Activated T-cell treated with anti-CD3 and anti-CD28 coated beads, Interleukin-2, amount 50 U/mL, for 72 hours (primary cell): ENCODE measurements at regions not wholly inside any gene's neighbourhood (a gene's known extent, or its start where the extent isn't known, plus 50 kb on each side); places are given as distances from the start of the nearest gene placed in this dataset.

Source experiments
- ATAC-seq, 2 donors: fragments of 150-1000 bp; cut with Tn5 transposase; replicated peaks in 1 of 2; 2 replicates each; pipeline ENCODE4 v1.10.0; 2021; ENCODE audit warnings: moderate library complexity in 2 of 2, mild to moderate bottlenecking in 1 of 2
- DNase-seq, 2 donors: peaks; one replicate each; pipeline ENCODE4 v3.0.0; 2021 to 2022; ENCODE audit warnings: mixed read lengths in 1 of 2
- H3K27ac Mint-ChIP-seq: one replicate; pipeline ENCODE4 v1.8.0; 2022; ENCODE audit warnings: mild to moderate bottlenecking, moderate library complexity, mixed read lengths
- H3K27me3 Mint-ChIP-seq: one replicate; pipeline ENCODE4 v1.8.0; 2022; ENCODE audit warnings: low read depth, mixed read lengths
- H3K36me3 Mint-ChIP-seq, 2 donors: one replicate each; pipeline ENCODE4 v1.8.0; 2022; ENCODE audit warnings: mixed read lengths in 2 of 2, mild to moderate bottlenecking in 1 of 2; ENCODE audit not compliant: insufficient read depth in 2 of 2
- H3K4me1 Mint-ChIP-seq: one replicate; pipeline ENCODE4 v1.8.0; 2022; ENCODE audit warnings: low read depth, mixed read lengths
- H3K4me3 Mint-ChIP-seq, 2 donors: one replicate each; pipeline ENCODE4 v1.8.0; 2022; ENCODE audit warnings: mild to moderate bottlenecking in 2 of 2, mixed read lengths in 2 of 2, moderate library complexity in 2 of 2
- H3K9me3 Mint-ChIP-seq, 2 donors: one replicate each; pipeline ENCODE4 v1.8.0; 2022; ENCODE audit warnings: mixed read lengths in 2 of 2

DNA sequence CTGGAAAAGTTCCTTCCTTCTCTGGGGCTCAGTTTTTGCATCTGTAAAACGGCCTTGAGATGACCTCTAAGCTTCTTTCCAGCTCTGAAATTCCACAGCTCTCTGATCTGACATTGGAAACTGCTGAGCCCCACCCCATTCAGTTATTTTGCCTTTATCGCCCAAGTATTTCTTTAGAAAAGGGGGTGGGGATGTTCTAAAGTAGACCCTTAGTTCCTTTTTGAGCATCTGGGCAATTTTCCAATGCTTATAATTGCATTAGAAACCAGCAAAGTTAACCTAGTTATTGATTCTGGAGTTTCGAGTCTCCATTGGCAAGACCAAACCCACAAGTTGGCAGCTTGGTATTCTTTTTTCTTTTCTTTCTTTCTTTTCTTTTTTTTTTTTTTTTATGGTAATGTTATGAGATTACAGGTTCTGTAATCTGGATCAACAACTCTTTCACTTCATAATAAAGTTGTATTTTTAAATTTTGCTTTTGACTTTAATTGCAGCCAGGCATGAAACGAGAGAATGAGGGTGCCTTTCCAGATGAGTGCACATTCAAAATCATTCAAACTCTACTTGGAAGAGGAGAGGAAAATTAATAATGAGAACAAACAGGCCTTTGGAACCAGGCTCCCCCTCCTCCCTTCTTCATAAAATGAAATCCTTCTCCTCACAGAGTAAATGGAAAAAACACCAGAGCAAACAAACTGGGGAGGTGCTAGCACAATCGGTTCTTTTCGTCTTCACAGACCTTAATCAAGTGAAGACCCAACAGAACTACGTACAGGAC lies 76.8 kb upstream of the LRIG1 start:
- no peak overlapping the region for H3K27ac Mint-ChIP-seq
- H3K4me3 Mint-ChIP-seq: no peak overlapping the region
- peaks cover 26% of the 10 kb centered on the region for H3K27me3 Mint-ChIP-seq
- ATAC-seq (no peak), DNase-seq (no peak)
- peaks cover 5 to 9% of the 10 kb centered on the region in 2 donors for H3K9me3 Mint-ChIP-seq
- H3K4me1 Mint-ChIP-seq: peaks cover 2% of the 10 kb centered on the region
- H3K36me3 Mint-ChIP-seq: peaks cover 6 to 9% of the 10 kb centered on the region in 2 donors

DNA sequence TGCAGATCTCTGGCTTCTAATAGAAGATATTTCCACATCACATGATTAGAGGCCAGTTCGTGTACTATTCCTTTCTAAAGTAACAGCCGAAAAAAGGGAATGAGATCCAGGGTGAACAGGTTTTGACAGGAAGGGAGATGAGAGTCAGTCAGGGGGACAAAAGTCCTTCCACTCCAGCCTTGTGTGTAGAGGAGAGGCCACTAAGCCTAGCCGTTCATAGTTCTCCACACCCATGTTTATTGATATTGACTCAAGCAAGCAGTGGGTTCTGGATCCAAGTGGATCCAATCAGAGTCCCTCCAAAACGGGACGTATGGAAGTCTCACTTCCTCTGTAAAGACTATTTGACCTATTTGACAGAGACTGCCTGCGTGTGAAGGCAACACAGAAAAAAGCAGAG lies 80.4 kb upstream of the LRIG1 start:
- Mint-ChIP-seq H3K9me3 (peaks cover 5 to 9% of the 10 kb centered on the region in 2 donors), H3K27me3 (peaks cover 46% of the 10 kb centered on the region), H3K4me3 (no peak overlapping the region), H3K36me3 (peaks cover 9% of the 10 kb centered on the region in 2 donors), H3K27ac (no peak overlapping the region), H3K4me1 (peaks cover 10% of the 10 kb centered on the region)
- DNase-seq (no peak), ATAC-seq (no peak)

DNA sequence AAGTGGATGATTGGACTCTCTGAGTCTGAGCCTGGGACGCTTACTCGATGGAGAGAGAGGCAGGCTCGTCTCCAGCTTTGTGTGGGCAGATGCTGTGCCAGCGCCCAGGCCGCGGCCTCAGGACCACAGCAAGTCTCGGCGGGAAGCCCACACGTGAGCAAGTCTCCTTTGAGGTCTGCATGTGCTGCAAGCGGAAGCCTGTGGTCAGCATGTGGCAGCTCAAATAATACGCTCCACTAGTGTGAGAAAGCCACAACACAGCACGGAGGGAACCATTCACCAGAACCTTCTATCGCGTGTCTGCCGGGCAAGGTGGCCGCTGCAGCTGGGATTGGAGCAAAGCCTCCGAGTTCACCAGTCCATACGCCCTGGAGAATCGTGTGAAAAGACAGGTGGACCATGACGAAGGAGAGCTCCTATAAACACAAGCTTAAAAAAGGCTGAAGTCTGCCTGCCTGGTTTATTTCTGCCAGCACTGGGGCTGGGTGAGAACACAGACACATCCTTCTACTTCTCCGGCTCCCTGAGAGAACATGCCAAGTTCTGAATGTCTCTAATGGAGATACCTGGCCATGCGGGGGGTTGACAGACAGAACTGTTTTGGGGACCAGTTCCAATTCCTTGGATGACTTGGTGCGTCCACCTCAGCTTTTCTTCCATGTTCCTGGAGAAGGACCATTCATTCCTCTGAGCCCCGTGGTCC lies 82.0 kb upstream of the LRIG1 start:
- no peak overlapping the region for H3K4me3 Mint-ChIP-seq
- H3K27ac Mint-ChIP-seq: no peak overlapping the region

DNA sequence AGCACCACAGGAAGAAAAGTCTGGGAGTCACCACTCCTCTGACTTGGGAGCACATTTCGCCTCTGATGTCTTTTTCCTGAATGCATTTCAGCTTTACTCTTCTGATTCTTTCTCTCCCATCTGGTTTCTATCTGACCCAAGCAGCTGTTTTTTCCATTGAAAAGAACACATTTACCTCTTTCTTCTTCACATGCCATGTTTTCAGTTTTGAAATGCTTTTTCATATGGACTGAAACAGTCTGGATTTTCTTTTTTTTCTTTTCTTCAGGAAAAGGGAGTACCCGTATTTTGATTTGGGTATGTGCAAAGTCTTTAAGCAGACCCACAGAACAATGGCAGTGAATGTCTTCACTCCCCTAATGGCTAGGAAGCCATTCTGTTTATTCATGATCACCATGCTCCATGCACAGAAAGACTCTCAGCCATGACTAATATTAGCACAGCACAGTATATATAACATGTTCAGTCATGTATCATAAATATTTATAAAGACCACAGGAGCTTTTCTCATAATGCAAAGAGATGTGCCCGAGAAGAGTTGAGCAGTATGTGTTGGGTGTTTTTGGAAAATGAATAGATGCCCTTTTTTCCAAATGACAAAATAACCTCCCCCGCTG lies 82.7 kb upstream of the LRIG1 start:
- H3K36me3 Mint-ChIP-seq: peaks cover 6% of the 10 kb centered on the region in 2 donors
- DNase-seq: no peak
- peak overlapping the region in 1 of 2 donors; percentile 38 for H3K4me3 Mint-ChIP-seq
- H3K9me3 Mint-ChIP-seq: peaks cover 3 to 5% of the 10 kb centered on the region in 2 donors
- peaks cover 10% of the 10 kb centered on the region for H3K4me1 Mint-ChIP-seq
- no peak for ATAC-seq
- peaks cover 42% of the 10 kb centered on the region for H3K27me3 Mint-ChIP-seq
- no peak overlapping the region for H3K27ac Mint-ChIP-seq

More for the DNA sequence above, 82.0 kb upstream of the LRIG1 start:
- peaks cover 46% of the 10 kb centered on the region for H3K27me3 Mint-ChIP-seq
- H3K4me1 Mint-ChIP-seq: peaks cover 10% of the 10 kb centered on the region
- H3K9me3 Mint-ChIP-seq: peaks cover 5 to 9% of the 10 kb centered on the region in 2 donors
- DNase-seq (peak; percentile 41 to 42), ATAC-seq (peak; percentile 82 to 85)
- H3K36me3 Mint-ChIP-seq: peaks cover 9% of the 10 kb centered on the region in 2 donors

DNA sequence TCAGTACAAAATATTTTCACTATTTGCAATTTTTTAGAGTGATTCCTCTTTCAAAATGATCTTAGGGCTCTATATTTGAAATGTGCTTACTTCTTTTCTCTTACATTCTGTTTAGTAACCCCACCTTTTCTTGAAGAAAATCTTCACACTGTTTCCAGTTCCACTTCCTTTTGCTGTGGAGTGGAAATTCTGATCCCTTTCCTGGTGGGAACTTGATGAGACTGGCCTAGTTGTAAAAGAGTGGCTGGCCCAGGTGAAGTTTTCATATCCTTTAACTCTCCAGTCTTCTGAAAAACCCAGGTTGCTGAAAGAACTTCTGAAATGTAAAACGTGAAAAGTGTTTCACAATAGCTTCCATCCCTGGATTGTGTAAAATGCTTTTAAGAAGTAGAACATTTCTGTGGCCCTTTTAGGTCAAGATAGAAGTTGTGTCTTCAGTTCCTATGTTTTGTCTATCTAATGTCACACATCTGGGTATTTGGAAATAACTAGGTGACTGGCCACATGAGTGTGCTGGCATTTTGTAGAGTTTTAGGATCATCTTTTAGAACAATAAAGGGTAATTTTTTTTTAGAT lies 84.8 kb upstream of the LRIG1 start:
- peaks cover 10% of the 10 kb centered on the region for H3K4me1 Mint-ChIP-seq
- H3K27ac Mint-ChIP-seq: no peak overlapping the region
- no peak for DNase-seq
- no peak for ATAC-seq
- no peaks in the 10 kb centered on the region for H3K9me3 Mint-ChIP-seq
- H3K36me3 Mint-ChIP-seq: peaks cover 1 to 4% of the 10 kb centered on the region in 2 donors
- peaks cover 32% of the 10 kb centered on the region for H3K27me3 Mint-ChIP-seq
- no peak overlapping the region for H3K4me3 Mint-ChIP-seq

DNA sequence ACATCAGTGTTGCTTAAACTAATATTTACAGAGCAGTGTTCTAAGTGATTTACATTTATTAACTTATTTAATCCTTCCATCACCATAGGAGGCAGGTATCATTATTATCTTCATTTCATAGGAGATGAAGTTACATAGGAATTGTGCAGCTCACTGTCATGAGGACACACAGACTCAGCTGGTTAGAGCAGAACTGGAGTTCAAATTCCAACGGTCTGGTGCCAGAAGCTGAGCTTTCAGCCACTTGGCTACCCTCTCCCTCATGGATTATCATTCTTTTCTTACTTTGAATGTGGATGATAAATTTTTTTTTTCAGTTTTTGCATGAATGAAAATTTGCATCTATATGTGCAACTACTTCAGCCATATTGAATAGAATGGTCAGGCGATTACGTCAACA lies 86.0 kb upstream of the LRIG1 start:
- Mint-ChIP-seq H3K9me3 (no peaks in the 10 kb centered on the region), H3K36me3 (peaks cover 0 to 4% of the 10 kb centered on the region in 2 donors), H3K27me3 (peaks cover 24% of the 10 kb centered on the region), H3K4me1 (peaks cover 10% of the 10 kb centered on the region), H3K4me3 (no peak overlapping the region), H3K27ac (no peak overlapping the region)
- ATAC-seq (no peak), DNase-seq (no peak)

DNA sequence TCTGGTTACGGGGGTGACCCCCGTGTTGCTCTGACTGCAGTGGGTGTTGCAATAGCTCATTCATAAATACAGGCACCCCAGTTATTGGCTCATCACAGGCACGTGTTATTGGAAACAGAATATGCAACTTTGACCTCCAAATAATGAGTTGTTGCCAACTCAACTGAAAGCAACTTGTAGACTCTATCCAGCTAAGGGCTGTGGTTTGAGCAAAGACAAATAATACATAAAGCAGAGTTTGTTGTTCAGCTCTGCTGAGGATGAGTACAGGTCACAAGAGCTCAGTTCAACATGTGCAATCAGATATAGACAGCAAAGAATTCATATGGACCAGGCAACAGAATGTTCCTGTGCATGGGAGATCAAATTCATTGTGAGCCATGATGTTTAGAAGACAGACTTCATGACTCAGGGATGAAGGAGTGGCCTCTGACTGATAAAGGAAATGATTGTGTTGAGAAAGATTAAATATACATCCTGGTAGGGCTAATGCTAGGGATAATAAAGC lies 87.6 kb upstream of the LRIG1 start:
- H3K4me3 Mint-ChIP-seq: no peak overlapping the region
- H3K27me3 Mint-ChIP-seq: peaks cover 17% of the 10 kb centered on the region
- peaks cover 5% of the 10 kb centered on the region for H3K4me1 Mint-ChIP-seq
- peaks cover 0 to 3% of the 10 kb centered on the region in 2 donors for H3K36me3 Mint-ChIP-seq
- ATAC-seq: no peak
- H3K9me3 Mint-ChIP-seq: no peaks in the 10 kb centered on the region
- H3K27ac Mint-ChIP-seq: no peak overlapping the region
- no peak for DNase-seq

DNA sequence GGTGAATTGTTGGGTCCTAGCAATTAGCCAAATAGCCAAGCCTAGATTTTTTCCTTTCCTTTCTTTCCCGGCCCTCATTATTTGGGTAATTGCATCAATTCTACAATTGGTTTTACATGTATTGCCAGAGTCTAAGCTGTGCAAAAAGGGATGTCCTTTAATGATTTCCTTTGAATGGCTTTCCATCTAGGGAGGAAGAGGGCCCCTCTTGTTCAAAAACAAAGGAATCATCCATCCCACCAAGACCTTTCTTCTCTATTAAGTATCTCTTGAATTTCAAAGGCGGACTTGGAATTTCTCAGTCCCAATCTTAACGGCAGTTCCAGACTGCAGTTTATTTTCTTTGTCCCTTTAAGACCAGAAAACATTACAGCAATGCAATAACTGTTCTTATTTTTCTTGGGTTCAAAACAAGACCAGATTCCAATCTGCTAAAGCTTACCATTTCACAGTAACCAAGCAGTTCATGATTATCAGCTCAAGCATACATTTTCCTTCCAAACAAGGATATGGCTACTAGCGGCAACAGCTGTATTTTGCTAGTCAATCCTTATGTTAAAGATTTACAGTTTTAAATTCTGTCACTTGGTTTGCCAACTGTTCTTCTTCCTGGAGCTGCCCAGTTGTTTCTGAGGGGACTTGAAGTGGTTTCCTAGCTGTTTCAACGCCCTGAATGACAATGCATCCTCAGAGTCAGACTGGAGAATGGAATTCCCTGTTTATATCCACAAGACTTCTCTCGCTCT lies 91.4 kb upstream of the LRIG1 start:
- Mint-ChIP-seq H3K27ac (no peak overlapping the region), H3K4me3 (no peak overlapping the region), H3K27me3 (no peaks in the 10 kb centered on the region), H3K36me3 (no peaks in the 10 kb centered on the region), H3K9me3 (no peaks in the 10 kb centered on the region), H3K4me1 (no peaks in the 10 kb centered on the region)
- ATAC-seq (no peak), DNase-seq (no peak)

DNA sequence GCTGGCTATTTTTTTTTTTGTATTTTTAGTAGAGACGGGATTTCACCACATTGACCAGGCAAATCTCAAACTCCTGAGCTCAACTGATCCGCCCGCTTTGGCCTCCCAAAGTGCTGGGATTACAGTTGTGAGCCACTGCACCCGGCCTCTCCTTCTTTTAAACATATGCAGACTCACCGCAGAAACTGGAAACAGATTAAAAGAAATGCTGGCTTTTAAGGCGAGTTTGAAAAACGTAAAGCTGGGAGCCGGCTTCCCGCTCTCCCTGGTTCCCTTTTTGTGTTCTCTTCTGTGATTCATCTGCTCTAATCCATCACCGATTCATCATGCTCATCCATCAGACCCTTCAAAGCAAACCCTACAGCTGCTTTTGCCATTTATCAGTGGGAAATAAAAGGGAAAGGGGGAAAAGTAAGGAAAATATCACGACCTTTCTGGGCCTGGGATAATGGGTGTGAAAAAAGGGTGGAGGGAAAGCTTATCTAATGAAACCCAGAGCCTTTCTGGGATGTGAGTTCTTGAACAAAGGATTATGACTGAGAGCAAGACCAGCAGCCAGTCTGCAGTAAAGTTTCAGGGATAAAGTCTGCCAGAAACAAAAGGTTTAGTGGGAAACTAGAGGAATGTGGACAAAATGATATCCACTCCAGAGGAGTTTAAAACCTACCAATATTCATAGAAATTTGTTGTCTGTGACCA lies 92.3 kb upstream of the LRIG1 start:
- Mint-ChIP-seq H3K9me3 (no peaks in the 10 kb centered on the region), H3K27me3 (no peaks in the 10 kb centered on the region), H3K4me1 (no peaks in the 10 kb centered on the region), H3K36me3 (no peaks in the 10 kb centered on the region), H3K4me3 (no peak overlapping the region), H3K27ac (no peak overlapping the region)
- ATAC-seq (no peak), DNase-seq (no peak)

DNA sequence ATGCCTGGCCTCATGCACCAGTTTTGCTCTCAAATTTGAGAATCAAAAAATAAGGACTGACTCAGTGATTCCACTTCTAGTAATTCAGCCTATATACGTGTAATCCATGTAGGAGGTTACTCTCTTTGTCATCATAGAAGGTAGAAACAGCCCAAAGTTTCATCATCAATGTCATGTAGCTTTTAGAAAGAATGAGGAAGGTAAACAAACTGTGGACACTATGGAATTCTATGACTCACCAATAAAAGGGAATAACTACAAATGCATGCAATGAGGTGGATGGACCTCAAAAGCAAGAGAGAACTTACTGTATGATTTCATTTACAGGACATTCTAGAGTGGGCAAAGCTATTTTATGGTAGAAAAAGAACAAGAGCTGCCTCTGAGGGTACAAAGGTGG lies 93.2 kb upstream of the LRIG1 start:
- Mint-ChIP-seq H3K36me3 (no peaks in the 10 kb centered on the region), H3K27ac (no peak overlapping the region), H3K4me1 (no peaks in the 10 kb centered on the region), H3K4me3 (no peak overlapping the region), H3K9me3 (no peaks in the 10 kb centered on the region), H3K27me3 (no peaks in the 10 kb centered on the region)
- ATAC-seq: no peak
- DNase-seq: no peak

DNA sequence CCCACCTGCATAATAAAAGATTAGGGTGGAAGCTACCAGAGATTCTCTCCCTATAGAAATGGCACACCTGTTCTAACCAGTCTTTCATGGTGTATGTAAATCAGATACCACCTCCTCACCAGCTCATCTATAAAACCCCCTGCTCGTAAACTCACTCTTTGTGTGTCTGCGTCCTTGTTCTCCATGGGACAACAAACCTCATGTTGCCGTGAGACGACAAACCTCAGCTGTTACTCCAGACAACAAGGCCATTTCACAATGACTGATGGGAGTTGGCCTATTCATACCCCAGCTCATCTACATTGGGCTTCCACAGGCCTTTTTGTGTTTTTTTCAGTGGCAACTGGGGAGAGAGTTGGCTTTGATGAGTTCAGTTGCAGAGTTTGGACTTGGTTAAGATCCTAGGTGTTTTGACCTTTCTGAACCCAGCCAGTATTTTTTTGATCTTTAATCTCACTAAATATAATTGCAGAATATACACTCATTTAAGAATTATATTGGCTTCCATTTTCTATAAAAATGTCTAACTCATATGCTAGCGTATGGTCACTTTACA lies 96.6 kb upstream of the LRIG1 start:
- Mint-ChIP-seq H3K27ac (no peak overlapping the region), H3K27me3 (peaks cover 6% of the 10 kb centered on the region), H3K4me3 (no peak overlapping the region), H3K36me3 (no peaks in the 10 kb centered on the region), H3K4me1 (peaks cover 5% of the 10 kb centered on the region), H3K9me3 (no peaks in the 10 kb centered on the region)
- no peak for DNase-seq
- no peak for ATAC-seq

DNA sequence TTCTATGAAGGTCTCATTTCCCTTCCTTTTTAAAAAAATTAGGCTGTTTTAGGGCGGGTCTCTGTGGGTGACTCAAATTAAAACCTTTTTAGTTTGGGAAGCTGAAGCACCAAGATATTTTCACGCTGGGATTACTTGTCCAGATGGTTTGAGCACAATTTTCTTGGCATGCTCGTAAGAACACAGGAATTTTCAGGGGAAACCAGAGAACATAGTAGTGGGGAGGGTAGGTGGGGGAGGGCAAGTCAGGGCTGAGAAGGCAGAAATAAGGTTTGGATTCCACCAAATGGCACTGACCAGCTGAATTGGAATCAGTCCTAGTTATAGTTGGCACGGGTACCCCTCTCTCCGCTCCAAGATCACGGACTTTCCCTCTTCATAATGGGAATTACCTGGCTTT lies 97.3 kb upstream of the LRIG1 start:
- H3K36me3 Mint-ChIP-seq: no peaks in the 10 kb centered on the region
- DNase-seq (no peak), ATAC-seq (no peak)
- H3K27ac Mint-ChIP-seq: no peak overlapping the region
- H3K4me3 Mint-ChIP-seq: no peak overlapping the region
- no peaks in the 10 kb centered on the region for H3K9me3 Mint-ChIP-seq
- H3K27me3 Mint-ChIP-seq: peaks cover 8% of the 10 kb centered on the region
- peaks cover 13% of the 10 kb centered on the region for H3K4me1 Mint-ChIP-seq
